OCI-LY3 (cell line): ENCODE measurements at regions not wholly inside any gene's neighbourhood (a gene's known extent, or its start where the extent isn't known, plus 50 kb on each side); places are given as distances from the start of the nearest gene placed in this dataset.

Source experiments
- H2AFZ ChIP-seq: fragments of 200-600, 300-600 bp; shearing (Covaris generic); 2 replicates; pipeline ENCODE4 v1.6.0; 2014; ENCODE audit warnings: antibody characterized with exemption, low read depth, low read length
- H3K27ac ChIP-seq: fragments of 200-600, 300-600 bp; sonication (generic); 2 replicates; pipeline ENCODE4 v1.5.1; 2014; ENCODE audit warnings: mild to moderate bottlenecking, low read length, moderate library complexity, mixed read lengths
- H3K27me3 ChIP-seq: fragments of 200-600, 300-600 bp; sonication (generic); 2 replicates; pipeline ENCODE4 v1.6.1; 2014; ENCODE audit warnings: low read depth, low read length, mixed read lengths
- H3K36me3 ChIP-seq: fragments of 200-600, 300-600 bp; sonication (generic); replicated peaks from 2 replicates; pipeline ENCODE3; 2014; ENCODE audit warnings: low read depth, low read length, mixed read lengths
- H3K4me1 ChIP-seq: fragments of 300-600, 200-600 bp; sonication (generic); 2 replicates; pipeline ENCODE4 v1.6.1; 2014; ENCODE audit warnings: low read length, mixed read lengths
- H3K4me2 ChIP-seq: fragments of 200-600, 300-600 bp; sonication (generic); 2 replicates; pipeline ENCODE4 v1.6.1; 2014; ENCODE audit warnings: low read length, mixed read lengths
- H3K4me3 ChIP-seq: fragments of 300-600, 200-600 bp; sonication (generic); 2 replicates; pipeline ENCODE4 v1.5.1; 2014; ENCODE audit warnings: antibody characterized with exemption, mild to moderate bottlenecking, low read length, moderate library complexity
- H3K79me2 ChIP-seq: fragments of 300-600, 200-600 bp; shearing (Covaris generic); 2 replicates; pipeline ENCODE4 v1.6.1; 2014; ENCODE audit warnings: mild to moderate bottlenecking, low read length, mixed read lengths
- H3K9ac ChIP-seq: fragments of 300-600, 200-600 bp; shearing (Covaris generic); 2 replicates; pipeline ENCODE4 v1.6.0; 2014; ENCODE audit warnings: mild to moderate bottlenecking, low read length, moderate library complexity
- H3K9me3 ChIP-seq: fragments of 200-600, 300-600 bp; shearing (Covaris generic); 2 replicates; pipeline ENCODE4 v1.6.1; 2014; ENCODE audit warnings: low read length, mixed read lengths; ENCODE audit not compliant: insufficient read depth
- H4K20me1 ChIP-seq: fragments of 200-600, 300-600 bp; sonication (generic); 2 replicates; pipeline ENCODE4 v1.6.1; 2016; ENCODE audit warnings: low read length, mixed read lengths; ENCODE audit not compliant: insufficient read depth
- EZH2phosphoT487 ChIP-seq: fragments of 200-600 bp; shearing (Covaris generic); IDR thresholded peaks from 2 replicates; pipeline ENCODE4 v1.6.1; 2018; ENCODE audit warnings: antibody characterized with exemption, mixed run types, low read depth
- TF ChIP-seq, protein P1 (sequence below): fragments of 200-600, 300-600 bp; sonication (generic); IDR thresholded peaks from 2 replicates; pipeline ENCODE4 v1.5.1; 2014; ENCODE audit warnings: antibody characterized with exemption, low read length, low read depth

DNA sequence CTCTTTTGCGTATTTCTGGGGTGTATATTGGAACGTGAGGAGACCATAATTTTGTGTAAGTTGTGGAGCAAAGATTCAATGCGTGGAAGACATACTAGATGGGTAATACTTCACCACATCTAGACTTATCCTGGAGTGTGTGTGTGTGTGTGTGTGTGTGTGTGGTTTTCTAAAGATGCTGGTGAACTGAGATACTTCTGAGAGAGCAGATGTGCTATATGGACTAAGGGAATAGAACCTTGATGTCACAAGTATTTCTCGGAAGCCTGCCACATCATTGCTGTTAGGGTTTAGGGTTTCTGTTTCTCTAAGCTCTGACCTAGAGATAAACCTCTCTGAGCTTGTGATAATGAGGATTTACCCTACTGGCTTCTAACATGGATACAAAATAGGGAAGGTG is 138.8 kb downstream of the DACT1 start:
- Histone ChIP-seq H3K27me3 (no peaks in the 10 kb centered on the region), H3K36me3 (no peaks in the 10 kb centered on the region), H3K9ac (no peak overlapping the region), H4K20me1 (no peaks in the 10 kb centered on the region), H3K9me3 (no peaks in the 10 kb centered on the region), H3K4me3 (no peak overlapping the region), H3K4me1 (no peaks in the 10 kb centered on the region), H3K27ac (no peak overlapping the region), H2AFZ (no peak overlapping the region), H3K79me2 (no peaks in the 10 kb centered on the region), H3K4me2 (no peak overlapping the region)
- TF ChIP-seq EZH2phosphoT487 = no peak
- TF ChIP-seq, protein P1, sequence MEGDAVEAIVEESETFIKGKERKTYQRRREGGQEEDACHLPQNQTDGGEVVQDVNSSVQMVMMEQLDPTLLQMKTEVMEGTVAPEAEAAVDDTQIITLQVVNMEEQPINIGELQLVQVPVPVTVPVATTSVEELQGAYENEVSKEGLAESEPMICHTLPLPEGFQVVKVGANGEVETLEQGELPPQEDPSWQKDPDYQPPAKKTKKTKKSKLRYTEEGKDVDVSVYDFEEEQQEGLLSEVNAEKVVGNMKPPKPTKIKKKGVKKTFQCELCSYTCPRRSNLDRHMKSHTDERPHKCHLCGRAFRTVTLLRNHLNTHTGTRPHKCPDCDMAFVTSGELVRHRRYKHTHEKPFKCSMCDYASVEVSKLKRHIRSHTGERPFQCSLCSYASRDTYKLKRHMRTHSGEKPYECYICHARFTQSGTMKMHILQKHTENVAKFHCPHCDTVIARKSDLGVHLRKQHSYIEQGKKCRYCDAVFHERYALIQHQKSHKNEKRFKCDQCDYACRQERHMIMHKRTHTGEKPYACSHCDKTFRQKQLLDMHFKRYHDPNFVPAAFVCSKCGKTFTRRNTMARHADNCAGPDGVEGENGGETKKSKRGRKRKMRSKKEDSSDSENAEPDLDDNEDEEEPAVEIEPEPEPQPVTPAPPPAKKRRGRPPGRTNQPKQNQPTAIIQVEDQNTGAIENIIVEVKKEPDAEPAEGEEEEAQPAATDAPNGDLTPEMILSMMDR = no peak

DNA sequence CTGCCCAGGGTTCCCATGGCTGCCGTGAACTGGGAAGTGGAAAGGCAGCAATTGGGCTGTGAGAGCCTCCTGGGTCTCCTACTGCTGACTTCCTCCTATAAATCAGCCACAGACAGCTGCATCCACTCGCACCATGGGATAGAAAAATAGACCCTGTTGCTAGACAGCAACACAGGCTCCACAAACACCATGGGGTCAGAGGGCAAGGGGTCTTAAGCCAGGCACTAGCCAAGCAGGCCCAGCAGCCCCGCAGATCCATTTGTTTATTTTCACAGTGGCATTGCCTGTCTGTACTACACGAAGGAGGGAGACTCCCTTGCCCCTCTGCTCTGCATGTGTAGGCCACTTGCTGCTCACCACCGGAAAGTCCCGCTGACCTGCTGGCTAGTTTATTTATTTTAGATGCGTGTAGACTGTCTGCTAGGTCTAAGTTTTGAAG is 139.8 kb downstream of the DACT1 start:
- Histone ChIP-seq H3K36me3 (no peaks in the 10 kb centered on the region), H2AFZ (no peak overlapping the region), H3K4me3 (no peak overlapping the region), H3K4me2 (no peak overlapping the region), H3K4me1 (no peaks in the 10 kb centered on the region), H4K20me1 (no peaks in the 10 kb centered on the region), H3K79me2 (no peaks in the 10 kb centered on the region), H3K27me3 (no peaks in the 10 kb centered on the region), H3K9ac (no peak overlapping the region), H3K27ac (no peak overlapping the region), H3K9me3 (no peaks in the 10 kb centered on the region)
- TF ChIP-seq, protein P1 = no peak
- no peak for TF ChIP-seq EZH2phosphoT487

DNA sequence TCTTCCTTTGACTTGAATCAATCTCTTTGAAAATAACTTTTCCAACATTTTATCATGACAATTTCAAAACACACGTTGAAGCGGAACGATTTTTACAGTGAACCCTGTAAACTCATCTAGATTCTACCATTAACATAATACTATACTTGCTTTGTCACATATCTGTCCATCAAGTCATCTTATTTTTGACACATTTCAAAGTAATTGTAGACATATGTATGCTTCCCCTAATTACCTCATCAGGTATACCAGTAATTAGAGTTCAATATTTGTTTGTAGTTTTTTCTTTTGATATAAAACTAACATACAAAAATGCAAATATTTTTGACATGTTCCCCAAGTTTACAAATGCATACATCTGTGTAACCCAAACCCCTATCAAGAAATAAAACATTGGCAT is 140.4 kb downstream of the DACT1 start:
- H3K4me3 ChIP-seq = no peak overlapping the region
- no peak overlapping the region for H3K9ac ChIP-seq
- H3K27ac ChIP-seq = no peak overlapping the region
- no peaks in the 10 kb centered on the region for H3K4me1 ChIP-seq
- no peaks in the 10 kb centered on the region for H3K79me2 ChIP-seq
- no peaks in the 10 kb centered on the region for H4K20me1 ChIP-seq
- H3K9me3 ChIP-seq = no peaks in the 10 kb centered on the region
- no peak overlapping the region for H2AFZ ChIP-seq
- TF ChIP-seq, protein P1 = no peak
- TF ChIP-seq EZH2phosphoT487 = no peak
- no peak overlapping the region for H3K4me2 ChIP-seq
- H3K27me3 ChIP-seq = no peaks in the 10 kb centered on the region
- H3K36me3 ChIP-seq = no peaks in the 10 kb centered on the region

DNA sequence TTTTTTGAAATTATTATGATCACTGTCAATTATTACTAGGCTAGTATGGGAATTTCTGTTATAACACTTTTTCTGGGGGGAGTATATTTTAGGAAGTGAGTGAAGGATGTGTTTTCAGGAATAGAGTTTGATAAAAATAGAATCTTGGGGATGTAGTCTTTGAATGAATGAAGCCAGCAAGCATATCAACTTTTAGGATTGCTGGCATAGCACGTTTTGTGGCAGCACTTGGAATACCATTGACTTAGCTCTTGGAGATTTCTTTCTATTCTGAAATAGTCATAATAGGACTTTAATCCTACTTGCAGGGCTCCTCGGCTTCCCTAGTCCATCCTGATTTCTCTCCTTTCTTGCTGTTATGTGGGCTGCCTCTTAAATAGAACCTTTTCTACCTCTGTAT is 141.6 kb downstream of the DACT1 start:
- H3K4me3 ChIP-seq = no peak overlapping the region
- H3K4me1 ChIP-seq = no peaks in the 10 kb centered on the region
- TF ChIP-seq, protein P1 = no peak
- no peak overlapping the region for H2AFZ ChIP-seq
- H3K4me2 ChIP-seq = no peak overlapping the region
- H3K27ac ChIP-seq = no peak overlapping the region
- H3K27me3 ChIP-seq = no peaks in the 10 kb centered on the region
- H4K20me1 ChIP-seq = no peaks in the 10 kb centered on the region
- H3K9ac ChIP-seq = no peak overlapping the region
- no peaks in the 10 kb centered on the region for H3K9me3 ChIP-seq
- H3K36me3 ChIP-seq = no peaks in the 10 kb centered on the region
- no peaks in the 10 kb centered on the region for H3K79me2 ChIP-seq
